Islet precursor cell (in vitro differentiated cells): ENCODE measurements at regions not wholly inside any gene's neighbourhood (a gene's known extent, or its start where the extent isn't known, plus 50 kb on each side); places are given as distances from the start of the nearest gene placed in this dataset.
A peak's percentile ranks its signal among the peaks of the same experiment; 100 is the strongest.
"Not testable (repeated sequence)": the region's sequence is repeated elsewhere in the genome, so short reads cannot be mapped to it uniquely, and the experiment has no call there.

Experiments used
- DNase-seq: peaks from one replicate; pipeline ENCODE4 v3.0.0-alpha.2; 2018

GRCh38 chrX:84611843-84612636 is 109.8 kb upstream of the HDX start:
- no peak for DNase-seq

- DNase-seq = peak; percentile 46
Observed at GRCh38 chrX:84634201-84634782, 132.0 kb upstream of the HDX start.

- DNase-seq = no peak
Observed at GRCh38 chrX:84666086-84666485, 163.8 kb upstream of the HDX start.

GRCh38 chrX:84690228-84690627 is 188.0 kb upstream of the HDX start:
- DNase-seq = no peak

GRCh38 chrX:84709987-84710386 is 207.7 kb upstream of the HDX start:
- no peak for DNase-seq

- DNase-seq = no peak
Observed at GRCh38 chrX:84710611-84711010, 208.4 kb upstream of the HDX start.

GRCh38 chrX:84712621-84713020 is 210.4 kb upstream of the HDX start:
- DNase-seq = no peak

- no peak for DNase-seq
Observed at GRCh38 chrX:84715315-84715714, 213.1 kb upstream of the HDX start.

GRCh38 chrX:84717343-84717742 is 215.1 kb upstream of the HDX start:
- no peak for DNase-seq

- DNase-seq = no peak
Observed at GRCh38 chrX:84721416-84721815, 219.2 kb upstream of the HDX start.

- peak; percentile 52 for DNase-seq
Observed at GRCh38 chrX:84724576-84724975, 222.3 kb upstream of the HDX start.

- no peak for DNase-seq
Observed at GRCh38 chrX:84729408-84729807, 227.2 kb upstream of the HDX start.

GRCh38 chrX:84729809-84730208 is 227.6 kb upstream of the HDX start:
- peak; percentile 82 for DNase-seq

- DNase-seq = peak; percentile 60
Observed at GRCh38 chrX:84735025-84735424, 232.8 kb upstream of the HDX start.

GRCh38 chrX:84737471-84737871 is 235.2 kb upstream of the HDX start:
- DNase-seq = peak; percentile 84

- no peak for DNase-seq
Observed at GRCh38 chrX:84747516-84747915, 245.3 kb upstream of the HDX start.

GRCh38 chrX:84748965-84749656 is 246.9 kb upstream of the HDX start:
- no peak for DNase-seq

- DNase-seq = no peak
Observed at GRCh38 chrX:84760560-84760959, 243.1 kb upstream of the APOOL start.

- DNase-seq = no peak
Observed at GRCh38 chrX:84796321-84796720, 207.4 kb upstream of the APOOL start.

GRCh38 chrX:84830836-84831235 is 172.8 kb upstream of the APOOL start:
- DNase-seq = no peak

GRCh38 chrX:84846541-84846940 is 157.1 kb upstream of the APOOL start:
- not testable (repeated sequence) for DNase-seq

GRCh38 chrX:84851183-84851582 is 152.5 kb upstream of the APOOL start:
- DNase-seq = not testable (repeated sequence)

- not testable (repeated sequence) for DNase-seq
Observed at GRCh38 chrX:84856791-84857190, 146.9 kb upstream of the APOOL start.

GRCh38 chrX:84858771-84859170 is 144.9 kb upstream of the APOOL start:
- DNase-seq = not testable (repeated sequence)
